Gastroesophageal sphincter (tissue), 4 donors: ENCODE measurements at regions not wholly inside any gene's neighbourhood (a gene's known extent, or its start where the extent isn't known, plus 50 kb on each side); places are given as distances from the start of the nearest gene placed in this dataset.

Experiments used
- ATAC-seq: fragments of 150-250 bp; one replicate; pipeline ENCODE4 v1.9.1; 2016; ENCODE audit warnings: mild to moderate bottlenecking, moderate library complexity
- H3K27ac ChIP-seq, 4 donors: fragments of 200-600 bp; sonication (generic) in 3 of 4; 1 replicate in 3 of 4; 2 replicates in 1 of 4; pipeline ENCODE4 v1.5.1; 2016 to 2019
- H3K27me3 ChIP-seq: fragments of 200-600 bp; sonication (generic); one replicate; pipeline ENCODE4 v1.5.1; 2019
- H3K36me3 ChIP-seq, 2 donors: fragments of 200-600 bp; sonication (generic); one replicate each; pipeline ENCODE4 v1.5.1; 2019; ENCODE audit warnings: control low read depth in 1 of 2
- H3K4me1 ChIP-seq, 3 donors: fragments of 200-600 bp; sonication (generic); 1 replicate in 2 of 3; 2 replicates in 1 of 3; pipeline ENCODE4 v1.5.1; 2016 to 2019; ENCODE audit warnings: control low read depth in 2 of 3
- H3K4me3 ChIP-seq, 2 donors: fragments of 200-600 bp; sonication (generic); one replicate each; pipeline ENCODE4 v1.5.1; 2019; ENCODE audit warnings: mild to moderate bottlenecking in 1 of 2, moderate library complexity in 1 of 2
- H3K9me3 ChIP-seq, 3 donors: fragments of 200-600 bp; sonication (generic); one replicate each; pipeline ENCODE4 v1.5.1; 2017 to 2019; ENCODE audit warnings: control low read depth in 2 of 3
- EP300 ChIP-seq: sonication (generic); formaldehyde crosslinking; IDR thresholded peaks from one replicate; pipeline ENCODE4 v1.6.1; 2017; ENCODE audit warnings: antibody characterized with exemption, mild to moderate bottlenecking
- POLR2A ChIP-seq, 2 donors: fragments of 450-650 bp; IDR thresholded peaks; one replicate each; pipeline ENCODE4 v1.6.1; 2017; ENCODE audit warnings: antibody characterized with exemption in 2 of 2, mild to moderate bottlenecking in 2 of 2, moderate library complexity in 1 of 2
- POLR2AphosphoS5 ChIP-seq: sonication (generic); formaldehyde crosslinking; IDR thresholded peaks from one replicate; pipeline ENCODE4 v1.6.1; 2017; ENCODE audit warnings: antibody characterized with exemption
- WGBS, 2 donors: methylation state at CpG; one replicate each; pipeline ENCODE4 v1.1.5; 2018; ENCODE audit warnings: low coverage in 1 of 2; 5-methylcytosine and 5-hydroxymethylcytosine counted together
- TF ChIP-seq, protein P1 (sequence below), 4 experiments: fragments of 200-600 bp in 2 of 4; fragments of 450-650 bp in 2 of 4; sonication (generic) in 1 of 4; IDR thresholded peaks; one replicate each; pipeline ENCODE4 v1.5.1; 2017 to 2019; ENCODE audit warnings: antibody characterized with exemption in 4 of 4, mild to moderate bottlenecking in 2 of 4, moderate library complexity in 2 of 4

DNA sequence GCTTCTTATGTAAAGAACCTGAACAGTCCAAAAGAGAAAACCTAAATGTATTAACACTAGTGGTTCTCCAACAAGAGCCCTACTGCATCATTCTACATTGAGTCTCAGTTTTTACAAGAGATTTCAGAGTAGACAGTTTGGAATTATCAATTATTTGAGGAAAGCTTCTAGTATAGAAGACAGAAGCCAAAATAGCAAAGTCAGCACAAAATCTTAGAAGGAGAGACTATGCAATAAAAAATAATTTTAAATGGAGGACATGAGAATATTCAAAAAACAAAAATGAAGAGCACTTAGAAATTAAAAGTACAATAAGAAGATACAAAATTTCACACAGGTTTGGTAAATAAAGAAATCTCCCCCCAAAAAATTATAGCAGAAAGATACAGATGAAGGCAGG is 406.3 kb upstream of the USP15 start:
- Histone ChIP-seq H3K27me3 (no peaks in the 10 kb centered on the region), H3K4me1 (no peaks in the 10 kb centered on the region), H3K4me3 (no peak overlapping the region), H3K27ac (no peak overlapping the region), H3K9me3 (peaks cover 0 to 18% (median 0%) of the 10 kb centered on the region in 3 donors), H3K36me3 (no peaks in the 10 kb centered on the region)
- TF ChIP-seq POLR2AphosphoS5 (no peak), POLR2A (IDR thresholded peaks at IDR 0.05) (no peak), EP300 (no peak)
- TF ChIP-seq, protein P1, sequence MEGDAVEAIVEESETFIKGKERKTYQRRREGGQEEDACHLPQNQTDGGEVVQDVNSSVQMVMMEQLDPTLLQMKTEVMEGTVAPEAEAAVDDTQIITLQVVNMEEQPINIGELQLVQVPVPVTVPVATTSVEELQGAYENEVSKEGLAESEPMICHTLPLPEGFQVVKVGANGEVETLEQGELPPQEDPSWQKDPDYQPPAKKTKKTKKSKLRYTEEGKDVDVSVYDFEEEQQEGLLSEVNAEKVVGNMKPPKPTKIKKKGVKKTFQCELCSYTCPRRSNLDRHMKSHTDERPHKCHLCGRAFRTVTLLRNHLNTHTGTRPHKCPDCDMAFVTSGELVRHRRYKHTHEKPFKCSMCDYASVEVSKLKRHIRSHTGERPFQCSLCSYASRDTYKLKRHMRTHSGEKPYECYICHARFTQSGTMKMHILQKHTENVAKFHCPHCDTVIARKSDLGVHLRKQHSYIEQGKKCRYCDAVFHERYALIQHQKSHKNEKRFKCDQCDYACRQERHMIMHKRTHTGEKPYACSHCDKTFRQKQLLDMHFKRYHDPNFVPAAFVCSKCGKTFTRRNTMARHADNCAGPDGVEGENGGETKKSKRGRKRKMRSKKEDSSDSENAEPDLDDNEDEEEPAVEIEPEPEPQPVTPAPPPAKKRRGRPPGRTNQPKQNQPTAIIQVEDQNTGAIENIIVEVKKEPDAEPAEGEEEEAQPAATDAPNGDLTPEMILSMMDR (IDR thresholded peaks at IDR 0.05): no peak
- ATAC-seq: no peak

DNA sequence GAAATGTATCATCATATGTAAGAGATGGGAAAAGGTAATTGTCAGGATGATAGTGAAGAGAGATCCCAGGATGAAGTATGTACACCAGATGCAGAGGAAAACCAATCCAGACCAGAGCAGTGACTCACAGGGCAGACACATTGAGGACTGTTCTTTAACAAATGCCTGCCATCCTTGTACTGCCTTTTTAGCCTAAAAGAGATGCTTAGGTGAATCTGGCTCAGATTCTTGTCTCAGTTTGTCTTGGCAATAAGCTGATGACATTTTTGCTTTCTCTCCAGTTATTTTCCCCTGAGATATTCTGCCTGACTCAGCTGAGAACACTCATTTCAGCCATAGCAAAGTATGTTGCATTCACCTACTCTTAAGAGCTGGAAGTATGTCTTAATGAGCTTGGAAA is 405.3 kb upstream of the USP15 start:
- H3K27ac ChIP-seq: no peak overlapping the region
- peaks cover 0 to 18% (median 0%) of the 10 kb centered on the region in 3 donors for H3K9me3 ChIP-seq
- TF ChIP-seq, protein P1 (IDR thresholded peaks at IDR 0.05): no peak
- TF ChIP-seq EP300: no peak
- TF ChIP-seq POLR2AphosphoS5: no peak
- TF ChIP-seq POLR2A (IDR thresholded peaks at IDR 0.05): no peak
- H3K36me3 ChIP-seq: no peaks in the 10 kb centered on the region
- H3K4me1 ChIP-seq: no peaks in the 10 kb centered on the region
- no peak overlapping the region for H3K4me3 ChIP-seq
- no peaks in the 10 kb centered on the region for H3K27me3 ChIP-seq
- no peak for ATAC-seq

DNA sequence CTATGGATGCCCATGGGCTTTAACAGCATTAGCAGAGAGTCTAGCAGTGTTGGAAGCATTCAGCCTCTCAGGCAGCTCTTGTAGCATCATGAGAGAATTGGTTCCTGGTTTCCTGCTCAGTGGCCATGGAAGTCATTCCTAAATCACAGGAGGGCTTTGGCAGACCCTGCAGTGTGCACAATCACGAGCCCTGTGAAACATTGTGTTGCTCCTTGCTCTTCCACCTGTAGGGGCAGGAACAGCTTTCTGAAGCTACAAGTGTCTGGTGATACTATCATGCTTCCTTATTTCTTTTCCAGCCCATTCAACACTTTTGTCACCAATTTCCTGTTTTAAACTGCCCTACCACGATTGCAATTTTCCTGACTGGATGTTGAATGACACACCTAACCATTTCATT is 402.2 kb upstream of the USP15 start:
- no peak for ATAC-seq
- no peak overlapping the region for H3K4me3 ChIP-seq
- H3K4me1 ChIP-seq: no peaks in the 10 kb centered on the region
- no peak for TF ChIP-seq EP300
- TF ChIP-seq, protein P1 (IDR thresholded peaks at IDR 0.05): no peak
- H3K27ac ChIP-seq: no peak overlapping the region
- no peaks in the 10 kb centered on the region for H3K27me3 ChIP-seq
- H3K9me3 ChIP-seq: peaks cover 0 to 18% (median 0%) of the 10 kb centered on the region in 3 donors
- 65 to 81% methylated on average over 2 of the region's 2 CpGs for WGBS, 2 donors
- H3K36me3 ChIP-seq: no peaks in the 10 kb centered on the region

DNA sequence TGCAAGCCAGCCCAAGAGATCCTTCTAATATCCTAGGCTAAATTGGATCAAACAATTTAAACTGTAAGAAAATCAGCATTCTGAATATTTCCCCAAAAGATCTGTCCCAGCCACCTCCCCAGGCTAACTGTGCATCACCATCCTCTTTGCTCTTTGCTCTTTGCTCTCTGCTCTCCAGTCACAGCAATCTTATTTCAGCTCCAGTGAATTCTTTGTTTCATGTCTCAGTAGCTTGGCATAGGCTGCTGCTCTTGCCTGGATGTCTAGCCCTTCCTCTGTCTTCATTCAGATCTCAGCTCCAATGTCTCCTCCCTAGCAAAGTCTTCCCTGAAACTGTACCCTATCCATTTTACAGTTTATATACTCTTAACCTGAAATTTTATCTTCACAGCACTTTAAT is 399.8 kb upstream of the USP15 start:
- no peak for ATAC-seq
- TF ChIP-seq POLR2A (IDR thresholded peaks at IDR 0.05): no peak
- TF ChIP-seq, protein P1 (IDR thresholded peaks at IDR 0.05): no peak
- no peak for TF ChIP-seq EP300
- no peak for TF ChIP-seq POLR2AphosphoS5

DNA sequence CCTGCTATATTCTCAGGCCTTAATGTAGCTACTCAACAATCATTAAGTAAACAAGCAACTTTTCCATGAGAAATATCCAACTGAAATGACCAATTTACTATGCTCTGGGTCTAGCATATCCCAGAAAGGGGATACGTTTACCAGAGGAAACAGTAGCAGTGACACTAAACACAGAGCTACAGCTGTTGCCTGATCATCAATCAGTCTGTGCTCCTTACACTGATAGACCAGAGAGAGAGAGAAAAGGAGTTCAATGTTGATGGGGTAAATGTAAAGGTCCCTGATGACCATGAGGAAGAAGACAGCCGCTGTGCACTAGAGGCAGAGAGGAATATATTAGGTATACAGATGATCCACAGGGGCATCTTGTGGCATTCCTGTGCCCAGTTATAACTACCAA is 397.2 kb upstream of the USP15 start:
- 67% methylated on average over 1 to 2 of the region's 2 CpGs for WGBS, 2 donors
- ATAC-seq: no peak
- H3K27ac ChIP-seq: no peak overlapping the region
- H3K4me3 ChIP-seq: no peak overlapping the region
- H3K9me3 ChIP-seq: no peaks in the 10 kb centered on the region
- H3K4me1 ChIP-seq: no peaks in the 10 kb centered on the region
- H3K27me3 ChIP-seq: no peaks in the 10 kb centered on the region
- no peaks in the 10 kb centered on the region for H3K36me3 ChIP-seq
- no peak for TF ChIP-seq POLR2A (IDR thresholded peaks at IDR 0.05)
- TF ChIP-seq EP300: no peak
- no peak for TF ChIP-seq POLR2AphosphoS5
- TF ChIP-seq, protein P1 (IDR thresholded peaks at IDR 0.05): no peak

More for the DNA sequence above, 399.8 kb upstream of the USP15 start:
- Histone ChIP-seq H3K36me3 (no peaks in the 10 kb centered on the region), H3K4me3 (no peak overlapping the region), H3K27me3 (no peaks in the 10 kb centered on the region), H3K27ac (no peak overlapping the region), H3K4me1 (no peaks in the 10 kb centered on the region), H3K9me3 (no peaks in the 10 kb centered on the region)
